ENCODE measurements at regions not wholly inside any gene's neighbourhood (a gene's known extent, or its start where the extent isn't known, plus 50 kb on each side); places are given as distances from the start of the nearest gene placed in this dataset.

GRCh38 chr10:111137007-111137406 is 60.2 kb downstream of the ADRA2A start:
- DNase-seq (ENCODE audit: low read depth, low spot score) (no peak), FAIRE-seq (no peak)
- Histone ChIP-seq H3K9me1 (replicated peaks; ENCODE audit: control insufficient read depth, extremely low read depth, insufficient read depth, low read length) (no peaks in the 10 kb centered on the region), H3K27ac (ENCODE audit: insufficient read depth, low read depth, low read length) (no peak overlapping the region), H3K9me3 (replicated peaks; ENCODE audit: control insufficient read depth, insufficient read depth, low read length) (no peaks in the 10 kb centered on the region), H3K9ac (replicated peaks; ENCODE audit: extremely low read depth, insufficient read depth, low read length) (no peak overlapping the region), H3K36me3 (ENCODE audit: control insufficient read depth in 2 of 2, extremely low read depth in 1 of 2, insufficient read depth in 2 of 2, low read length in 2 of 2) (no peaks in the 10 kb centered on the region), H4K20me1 (replicated peaks; ENCODE audit: control insufficient read depth, extremely low read depth, insufficient read depth, low read length) (no peaks in the 10 kb centered on the region), H3K4me3 (replicated peaks in 1 of 3; ENCODE audit: insufficient read depth in 1 of 3, low read depth in 1 of 3, low read length in 3 of 3) (no peak overlapping the region), H3K79me2 (ENCODE audit: control insufficient read depth, insufficient read depth, low read length) (no peaks in the 10 kb centered on the region), H3K4me1 (ENCODE audit: control insufficient read depth, extremely low read depth, insufficient read depth, low read length) (no peaks in the 10 kb centered on the region), H3K4me2 (ENCODE audit: insufficient read depth, low read length) (no peak overlapping the region), H2AFZ (ENCODE audit: low read depth, low read length) (no peak overlapping the region), H3K27me3 (ENCODE audit: control insufficient read depth in 2 of 2, insufficient read depth in 2 of 2, low read length in 2 of 2) (no peaks in the 10 kb centered on the region)
- no TSS peak for BruUV-seq (replicated peaks)
- POLR2A ChIA-PET = no interaction called here
- TF ChIP-seq CTCF (IDR thresholded peaks at IDR 0.05; ENCODE audit: extremely low read depth in 1 of 2, insufficient read depth in 1 of 2, low read depth in 1 of 2, low read length in 2 of 2) (no peak), JUN (IDR thresholded peaks at IDR 0.05; ENCODE audit: borderline replicate concordance, insufficient read depth, insufficient read length, low read depth) (no peak), MYC (IDR thresholded peaks at IDR 0.05; ENCODE audit: low read depth, low read length) (no peak), POLR2AphosphoS5 (IDR thresholded peaks at IDR 0.05; ENCODE audit: insufficient read depth, low read depth, low read length) (no peak), POLR2A (IDR thresholded peaks at IDR 0.05; ENCODE audit: low read depth, low read length) (no peak), GATA2 (IDR thresholded peaks at IDR 0.05; ENCODE audit: insufficient read depth, insufficient read length, low read depth, low read length) (no peak), EZH2 (IDR thresholded peaks at IDR 0.05; ENCODE audit: borderline replicate concordance, low read depth, low read length, severe bottlenecking) (no peak), FOS (IDR thresholded peaks at IDR 0.05; ENCODE audit: borderline replicate concordance, insufficient read depth, low read length) (no peak)
- TF ChIP-seq, protein P1, sequence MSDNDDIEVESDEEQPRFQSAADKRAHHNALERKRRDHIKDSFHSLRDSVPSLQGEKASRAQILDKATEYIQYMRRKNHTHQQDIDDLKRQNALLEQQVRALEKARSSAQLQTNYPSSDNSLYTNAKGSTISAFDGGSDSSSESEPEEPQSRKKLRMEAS (IDR thresholded peaks at IDR 0.05; ENCODE audit: insufficient read depth, insufficient read length) = no peak
- CTCF ChIA-PET = no interaction called here
- intact Hi-C loops (cut with micrococcal nuclease) (no loop called here), dilution Hi-C loops (cut with MboI; ENCODE audit: extremely low pct_ligation_motif_present, low sequenced_read_pairs) (no loop called here)

All from endothelial cell of umbilical vein (primary cell).